B cell (primary cell): ENCODE measurements at regions not wholly inside any gene's neighbourhood (a gene's known extent, or its start where the extent isn't known, plus 50 kb on each side); places are given as distances from the start of the nearest gene placed in this dataset.

ENCODE experiments used
- CTCF ChIP-seq: fragments of 200-600 bp; IDR thresholded peaks from one replicate; pipeline ENCODE4 v1.8.0; 2022; ENCODE audit warnings: antibody characterized with exemption, mild to moderate bottlenecking
- EZH2 ChIP-seq: IDR thresholded peaks from 2 replicates; pipeline ENCODE4 v1.6.1; 2012; ENCODE audit warnings: borderline replicate concordance, low read depth, mild to moderate bottlenecking, moderate library complexity, low read length; ENCODE audit not compliant: insufficient read depth, poor library complexity, severe bottlenecking

- TF ChIP-seq CTCF (no peak), EZH2 (no peak)
Observed at GRCh38 chr10:130902471-130902870, 409.1 kb downstream of the TCERG1L start.
